Neural cell (in vitro differentiated cells): ENCODE measurements at regions not wholly inside any gene's neighbourhood (a gene's known extent, or its start where the extent isn't known, plus 50 kb on each side); places are given as distances from the start of the nearest gene placed in this dataset.

Experiments
- H2AFZ ChIP-seq: fragments of 200-600, 300-800 bp; sonication (generic), shearing (Covaris generic); 2 replicates; pipeline ENCODE4 v1.6.0; 2014; ENCODE audit warnings: low read depth, mild to moderate bottlenecking, antibody characterized with exemption, low read length, moderate library complexity
- H3F3A ChIP-seq: fragments of 200-600 bp; shearing (Covaris generic); 2 replicates; pipeline ENCODE4 v1.6.1; 2016; ENCODE audit warnings: mild to moderate bottlenecking, moderate library complexity, mixed read lengths, antibody characterized with exemption, low read length; ENCODE audit not compliant: insufficient read depth, poor library complexity, severe bottlenecking
- H3K27ac ChIP-seq: fragments of 200-600, 300-800 bp; sonication (generic), shearing (Covaris generic); 2 replicates; pipeline ENCODE4 v1.5.1; 2014; ENCODE audit warnings: mild to moderate bottlenecking, low read length, moderate library complexity
- H3K27me3 ChIP-seq: fragments of 300-800, 200-600 bp; sonication (generic), shearing (Covaris generic); 2 replicates; pipeline ENCODE4 v1.6.0; 2014; ENCODE audit warnings: mild to moderate bottlenecking, low read depth, low read length, moderate library complexity; ENCODE audit not compliant: insufficient read depth
- H3K36me3 ChIP-seq: fragments of 300-800, 200-600 bp; sonication (generic), shearing (Covaris generic); 2 replicates; pipeline ENCODE4 v1.5.1; 2014; ENCODE audit warnings: mild to moderate bottlenecking, antibody characterized with exemption, low read length, moderate library complexity; ENCODE audit not compliant: insufficient read depth
- H3K4me2 ChIP-seq: fragments of 300-800, 200-600 bp; sonication (generic), shearing (Covaris generic); 2 replicates; pipeline ENCODE4 v1.6.0; 2014; ENCODE audit warnings: mild to moderate bottlenecking, low read length
- H3K4me3 ChIP-seq: fragments of 300-800, 200-600 bp; sonication (generic), shearing (Covaris generic); 2 replicates; pipeline ENCODE4 v1.5.1; 2014; ENCODE audit warnings: mild to moderate bottlenecking, low read length, moderate library complexity
- H3K79me2 ChIP-seq: fragments of 200-600 bp; shearing (Covaris generic); replicated peaks from 2 replicates; pipeline ENCODE4 v1.6.0; 2014; ENCODE audit warnings: mild to moderate bottlenecking, low read length, moderate library complexity; ENCODE audit not compliant: insufficient read depth
- H3K9ac ChIP-seq: fragments of 300-800, 200-600 bp; sonication (generic), shearing (Covaris generic); 2 replicates; pipeline ENCODE4 v1.6.1; 2016; ENCODE audit warnings: mild to moderate bottlenecking, low read length, mixed read lengths
- H3K9me2 ChIP-seq: fragments of 200-600 bp; shearing (Covaris generic); 2 replicates; pipeline ENCODE4 v1.6.1; 2016; ENCODE audit warnings: mild to moderate bottlenecking, low read length, mixed read lengths; ENCODE audit not compliant: insufficient read depth
- H3K9me3 ChIP-seq: fragments of 200-600, 300-800 bp; sonication (generic), shearing (Covaris generic); 2 replicates; pipeline ENCODE4 v1.6.1; 2016; ENCODE audit warnings: mild to moderate bottlenecking, mixed run types, low read length, moderate library complexity, mixed read lengths
- H4K20me1 ChIP-seq: fragments of 200-600 bp; shearing (Covaris generic); 2 replicates; pipeline ENCODE4 v1.6.1; 2016; ENCODE audit warnings: mild to moderate bottlenecking, mixed run types; ENCODE audit not compliant: insufficient read depth
- CTCF ChIP-seq: fragments of 450-650 bp; IDR thresholded peaks from 2 replicates; pipeline ENCODE4 v1.5.1; 2014; ENCODE audit warnings: antibody characterized with exemption, mild to moderate bottlenecking, moderate library complexity; ENCODE audit not compliant: poor library complexity, severe bottlenecking
- EP300 ChIP-seq: fragments of 450-650 bp; conservative IDR thresholded peaks from 2 replicates; pipeline ENCODE4 v1.6.1; 2014; ENCODE audit warnings: antibody characterized with exemption, mild to moderate bottlenecking, moderate library complexity; ENCODE audit not compliant: poor library complexity, severe bottlenecking
- EZH2 ChIP-seq: fragments of 200-600, 300-800 bp; shearing (Covaris generic), sonication (generic); IDR thresholded peaks from 2 replicates; pipeline ENCODE4 v1.6.1; 2014; ENCODE audit warnings: antibody characterized with exemption, low read length, borderline replicate concordance, mild to moderate bottlenecking; ENCODE audit not compliant: insufficient read depth, poor library complexity, severe bottlenecking
- MXI1 ChIP-seq: fragments of 450-650 bp; conservative IDR thresholded peaks from 2 replicates; pipeline ENCODE4 v1.6.1; 2014; ENCODE audit warnings: antibody characterized with exemption, mild to moderate bottlenecking; ENCODE audit not compliant: poor library complexity, severe bottlenecking
- POLR2AphosphoS5 ChIP-seq: IDR thresholded peaks from 2 replicates; pipeline ENCODE4 v1.6.1; 2012
- RAD21 ChIP-seq: fragments of 450-650 bp; conservative IDR thresholded peaks from 2 replicates; pipeline ENCODE4 v1.6.1; 2014; ENCODE audit warnings: antibody characterized with exemption, mild to moderate bottlenecking, moderate library complexity
- SMC3 ChIP-seq: fragments of 450-650 bp; conservative IDR thresholded peaks from 2 replicates; pipeline ENCODE4 v1.6.1; 2014; ENCODE audit warnings: antibody characterized with exemption, mild to moderate bottlenecking, moderate library complexity; ENCODE audit not compliant: poor library complexity
- TAF1 ChIP-seq: IDR thresholded peaks from 2 replicates; pipeline ENCODE4 v1.6.1; 2012; ENCODE audit warnings: low read depth
- TF ChIP-seq, protein P1 (sequence below): IDR thresholded peaks from 2 replicates; pipeline ENCODE4 v1.6.1; 2012; ENCODE audit warnings: borderline replicate concordance

GRCh38 chr6:22350109-22350508, 53.3 kb upstream of the PRL start:
- Histone ChIP-seq H3K4me3 (no peak overlapping the region), H3K27ac (no peak overlapping the region), H3K9me2 (no peaks in the 10 kb centered on the region), H3K27me3 (no peaks in the 10 kb centered on the region), H3K79me2 (no peaks in the 10 kb centered on the region), H3K9me3 (no peaks in the 10 kb centered on the region), H3K4me2 (no peak overlapping the region), H2AFZ (no peak overlapping the region), H4K20me1 (no peaks in the 10 kb centered on the region), H3F3A (no peaks in the 10 kb centered on the region), H3K36me3 (no peaks in the 10 kb centered on the region), H3K9ac (no peak overlapping the region)
- TF ChIP-seq EZH2 = no peak
- TF ChIP-seq, protein P1, sequence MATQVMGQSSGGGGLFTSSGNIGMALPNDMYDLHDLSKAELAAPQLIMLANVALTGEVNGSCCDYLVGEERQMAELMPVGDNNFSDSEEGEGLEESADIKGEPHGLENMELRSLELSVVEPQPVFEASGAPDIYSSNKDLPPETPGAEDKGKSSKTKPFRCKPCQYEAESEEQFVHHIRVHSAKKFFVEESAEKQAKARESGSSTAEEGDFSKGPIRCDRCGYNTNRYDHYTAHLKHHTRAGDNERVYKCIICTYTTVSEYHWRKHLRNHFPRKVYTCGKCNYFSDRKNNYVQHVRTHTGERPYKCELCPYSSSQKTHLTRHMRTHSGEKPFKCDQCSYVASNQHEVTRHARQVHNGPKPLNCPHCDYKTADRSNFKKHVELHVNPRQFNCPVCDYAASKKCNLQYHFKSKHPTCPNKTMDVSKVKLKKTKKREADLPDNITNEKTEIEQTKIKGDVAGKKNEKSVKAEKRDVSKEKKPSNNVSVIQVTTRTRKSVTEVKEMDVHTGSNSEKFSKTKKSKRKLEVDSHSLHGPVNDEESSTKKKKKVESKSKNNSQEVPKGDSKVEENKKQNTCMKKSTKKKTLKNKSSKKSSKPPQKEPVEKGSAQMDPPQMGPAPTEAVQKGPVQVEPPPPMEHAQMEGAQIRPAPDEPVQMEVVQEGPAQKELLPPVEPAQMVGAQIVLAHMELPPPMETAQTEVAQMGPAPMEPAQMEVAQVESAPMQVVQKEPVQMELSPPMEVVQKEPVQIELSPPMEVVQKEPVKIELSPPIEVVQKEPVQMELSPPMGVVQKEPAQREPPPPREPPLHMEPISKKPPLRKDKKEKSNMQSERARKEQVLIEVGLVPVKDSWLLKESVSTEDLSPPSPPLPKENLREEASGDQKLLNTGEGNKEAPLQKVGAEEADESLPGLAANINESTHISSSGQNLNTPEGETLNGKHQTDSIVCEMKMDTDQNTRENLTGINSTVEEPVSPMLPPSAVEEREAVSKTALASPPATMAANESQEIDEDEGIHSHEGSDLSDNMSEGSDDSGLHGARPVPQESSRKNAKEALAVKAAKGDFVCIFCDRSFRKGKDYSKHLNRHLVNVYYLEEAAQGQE = no peak
- TF ChIP-seq MXI1 = no peak
- no peak for TF ChIP-seq CTCF
- TF ChIP-seq SMC3 = no peak
- no peak for TF ChIP-seq RAD21
- TF ChIP-seq EP300 = no peak
- no peak for TF ChIP-seq TAF1
- no peak for TF ChIP-seq POLR2AphosphoS5

GRCh38 chr6:22353101-22353500, 56.3 kb upstream of the PRL start:
- no peak overlapping the region for H3K9ac ChIP-seq
- H3K9me3 ChIP-seq = no peaks in the 10 kb centered on the region
- no peak overlapping the region for H3K27ac ChIP-seq
- H3K4me3 ChIP-seq = no peak overlapping the region
- no peak overlapping the region for H3K4me2 ChIP-seq
- no peaks in the 10 kb centered on the region for H3K27me3 ChIP-seq
- no peak overlapping the region for H2AFZ ChIP-seq
- H3K36me3 ChIP-seq = no peaks in the 10 kb centered on the region
- H3K79me2 ChIP-seq = no peaks in the 10 kb centered on the region
- no peaks in the 10 kb centered on the region for H3F3A ChIP-seq
- H3K9me2 ChIP-seq = no peaks in the 10 kb centered on the region
- TF ChIP-seq SMC3 = no peak
- TF ChIP-seq CTCF = no peak
- no peak for TF ChIP-seq EZH2
- TF ChIP-seq MXI1 = no peak
- TF ChIP-seq, protein P1 = no peak
- no peak for TF ChIP-seq TAF1
- no peak for TF ChIP-seq EP300
- no peak for TF ChIP-seq RAD21
- TF ChIP-seq POLR2AphosphoS5 = no peak
- no peaks in the 10 kb centered on the region for H4K20me1 ChIP-seq
